ENCODE measurements at regions not wholly inside any gene's neighbourhood (a gene's known extent, or its start where the extent isn't known, plus 50 kb on each side); places are given as distances from the start of the nearest gene placed in this dataset.

DNA sequence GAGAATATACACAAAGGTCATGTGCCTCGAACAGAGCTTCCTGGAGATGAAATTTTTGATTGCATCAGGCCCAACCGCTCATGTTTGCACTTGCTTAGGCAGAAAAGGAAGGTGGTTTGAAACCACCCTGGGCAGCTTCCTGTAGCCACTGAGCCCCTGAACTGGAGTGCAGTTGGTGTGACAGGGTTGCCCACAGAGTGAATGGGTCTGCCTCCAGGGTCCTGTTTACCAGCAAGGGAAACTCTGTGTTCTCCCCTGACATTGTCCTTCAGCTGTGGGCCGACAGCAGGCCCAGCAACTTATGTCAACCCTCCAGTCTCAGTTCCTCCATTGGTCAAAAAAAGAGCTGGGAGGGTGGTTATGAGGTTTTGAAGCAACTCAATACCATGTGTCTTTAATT is 289.6 kb downstream of the KIF4B start:
- H3K27ac ChIP-seq: no peak overlapping the region
- intact Hi-C loops (cut with DNase I): no loop called here

DNA sequence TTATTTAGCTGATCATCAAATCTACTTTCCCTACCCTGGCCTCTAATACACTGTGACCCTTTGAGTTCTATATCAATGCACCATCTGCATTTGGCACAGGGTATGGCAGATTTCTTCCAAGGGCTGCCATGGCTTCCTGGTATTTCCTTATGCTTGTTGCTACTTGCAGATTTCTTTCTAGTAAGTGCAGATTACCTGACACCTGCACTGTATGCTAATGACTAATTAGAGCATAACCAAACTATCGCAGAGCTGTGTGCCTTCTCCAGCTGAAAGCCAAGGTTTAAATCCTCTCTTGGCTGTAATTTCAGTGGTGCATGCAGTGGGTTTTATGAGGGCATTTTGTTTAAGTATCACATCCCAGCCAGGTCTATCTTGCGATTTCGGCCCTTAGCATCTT is 293.7 kb downstream of the KIF4B start:
- WGBS, 2 donors: 91 to 93% methylated on average over 3 of the region's 3 CpGs

More for the DNA sequence above, 289.6 kb downstream of the KIF4B start:
- TF ChIP-seq, protein P1, sequence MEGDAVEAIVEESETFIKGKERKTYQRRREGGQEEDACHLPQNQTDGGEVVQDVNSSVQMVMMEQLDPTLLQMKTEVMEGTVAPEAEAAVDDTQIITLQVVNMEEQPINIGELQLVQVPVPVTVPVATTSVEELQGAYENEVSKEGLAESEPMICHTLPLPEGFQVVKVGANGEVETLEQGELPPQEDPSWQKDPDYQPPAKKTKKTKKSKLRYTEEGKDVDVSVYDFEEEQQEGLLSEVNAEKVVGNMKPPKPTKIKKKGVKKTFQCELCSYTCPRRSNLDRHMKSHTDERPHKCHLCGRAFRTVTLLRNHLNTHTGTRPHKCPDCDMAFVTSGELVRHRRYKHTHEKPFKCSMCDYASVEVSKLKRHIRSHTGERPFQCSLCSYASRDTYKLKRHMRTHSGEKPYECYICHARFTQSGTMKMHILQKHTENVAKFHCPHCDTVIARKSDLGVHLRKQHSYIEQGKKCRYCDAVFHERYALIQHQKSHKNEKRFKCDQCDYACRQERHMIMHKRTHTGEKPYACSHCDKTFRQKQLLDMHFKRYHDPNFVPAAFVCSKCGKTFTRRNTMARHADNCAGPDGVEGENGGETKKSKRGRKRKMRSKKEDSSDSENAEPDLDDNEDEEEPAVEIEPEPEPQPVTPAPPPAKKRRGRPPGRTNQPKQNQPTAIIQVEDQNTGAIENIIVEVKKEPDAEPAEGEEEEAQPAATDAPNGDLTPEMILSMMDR (IDR thresholded peaks at IDR 0.05): no peak
- TF ChIP-seq POLR2A (IDR thresholded peaks at IDR 0.05): no peak
- H3K4me1 ChIP-seq: peaks cover 12% of the 10 kb centered on the region in 2 donors
- H3K36me3 ChIP-seq: no peaks in the 10 kb centered on the region
- no peaks in the 10 kb centered on the region for H3K9me3 ChIP-seq
- WGBS, 2 donors: 48 to 67% methylated on average over 3 of the region's 3 CpGs
- DNase-seq: no peak
- H3K4me3 ChIP-seq (replicated peaks in 1 of 3): no peak overlapping the region
- H3K27me3 ChIP-seq: no peaks in the 10 kb centered on the region

DNA sequence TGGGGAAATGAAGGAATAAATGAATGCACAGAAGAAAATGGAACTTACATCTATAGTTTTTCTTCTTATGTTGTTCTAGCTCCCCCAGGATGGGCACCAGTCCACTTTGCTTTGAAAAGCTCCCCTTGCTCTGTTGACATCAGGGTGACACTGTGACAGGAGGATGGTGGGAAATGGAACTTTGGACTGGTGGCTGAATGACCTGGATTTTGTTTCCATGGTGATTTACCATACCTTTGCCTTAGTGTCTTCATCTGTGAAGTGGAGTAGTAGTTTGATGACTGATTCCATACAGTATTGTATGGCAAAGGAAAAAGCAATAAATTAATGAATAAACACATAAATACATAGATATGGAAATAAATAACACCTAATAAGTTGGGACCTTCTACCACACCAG is 294.7 kb downstream of the KIF4B start:
- H3K9me3 ChIP-seq: no peaks in the 10 kb centered on the region

More for the DNA sequence above, 293.7 kb downstream of the KIF4B start:
- TF ChIP-seq POLR2A (IDR thresholded peaks at IDR 0.05): no peak
- TF ChIP-seq, protein P1 (IDR thresholded peaks at IDR 0.05): no peak
- Histone ChIP-seq H3K27ac (no peak overlapping the region), H3K4me3 (replicated peaks in 1 of 3) (no peak overlapping the region), H3K9me3 (no peaks in the 10 kb centered on the region), H3K36me3 (no peaks in the 10 kb centered on the region), H3K27me3 (no peaks in the 10 kb centered on the region), H3K4me1 (no peaks in the 10 kb centered on the region)
- intact Hi-C loops (cut with DNase I): no loop called here
- DNase-seq: no peak

DNA sequence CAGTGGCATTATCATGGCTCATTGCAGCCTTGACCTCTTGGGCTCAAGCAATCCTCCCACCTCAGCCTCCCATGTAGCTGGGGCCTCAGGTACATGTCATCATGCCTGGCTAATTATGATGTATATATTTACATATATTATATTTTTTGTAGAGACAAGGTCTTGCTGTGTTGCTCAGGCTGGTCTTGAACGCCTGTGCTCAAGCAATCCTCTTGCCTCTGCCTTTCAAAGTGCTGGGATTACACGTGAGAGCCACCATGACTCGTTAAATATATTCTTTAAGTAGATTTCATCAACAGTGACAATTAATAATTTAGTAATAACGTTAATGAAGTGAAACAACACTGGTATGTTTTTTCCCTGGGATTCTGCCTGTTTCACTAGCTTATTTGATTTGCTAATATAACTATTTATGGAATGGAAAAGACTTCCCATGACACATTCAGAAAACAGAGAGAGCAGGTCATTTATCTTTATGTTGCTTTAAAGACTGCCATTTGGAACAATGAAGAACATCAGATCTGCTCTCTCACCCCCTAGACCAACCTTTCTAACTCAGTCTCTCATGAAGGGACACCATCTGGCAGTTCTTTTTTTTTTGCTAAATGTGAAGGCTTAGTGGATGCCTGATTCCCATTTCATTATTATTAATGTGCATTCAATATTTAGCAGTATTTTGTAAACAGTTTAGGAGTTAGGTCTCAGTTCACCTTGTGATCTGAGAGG is 295.6 kb downstream of the KIF4B start:
- intact Hi-C loops (cut with DNase I): no loop called here

More for the DNA sequence above, 294.7 kb downstream of the KIF4B start:
- no peaks in the 10 kb centered on the region for H3K27me3 ChIP-seq
- no peaks in the 10 kb centered on the region for H3K36me3 ChIP-seq
- no peak for DNase-seq
- H3K4me3 ChIP-seq (replicated peaks in 1 of 3): no peak overlapping the region
- intact Hi-C loops (cut with DNase I): no loop called here
- H3K4me1 ChIP-seq: no peaks in the 10 kb centered on the region
- TF ChIP-seq, protein P1 (IDR thresholded peaks at IDR 0.05): no peak
- no peak for TF ChIP-seq POLR2A (IDR thresholded peaks at IDR 0.05)
- no peak overlapping the region for H3K27ac ChIP-seq

DNA sequence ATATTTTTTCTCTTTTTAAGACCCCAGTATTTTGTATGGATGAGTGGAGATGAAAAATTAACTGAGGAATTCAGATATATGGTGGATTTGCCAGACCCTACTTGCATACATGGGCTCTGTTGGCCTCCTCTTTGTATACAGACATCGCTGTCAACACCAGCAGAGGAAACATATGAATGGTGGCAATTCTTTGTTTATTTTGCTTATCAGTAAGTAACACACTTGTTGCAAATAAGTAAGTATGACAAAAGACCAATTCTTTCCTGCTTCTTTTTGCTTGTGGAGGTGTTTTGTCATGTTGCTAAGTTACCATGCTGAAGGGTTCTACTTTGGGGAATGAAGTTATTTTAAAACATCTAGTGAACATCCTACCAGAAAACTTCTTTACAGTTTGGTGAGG is 298.2 kb downstream of the KIF4B start:
- WGBS, 2 donors: 65 to 70% methylated on average over 1 of the region's 1 CpG
- no peak overlapping the region for H3K4me3 ChIP-seq (replicated peaks in 1 of 3)
- no peak for DNase-seq
- no peak overlapping the region for H3K27ac ChIP-seq
- intact Hi-C loops (cut with DNase I): no loop called here
- no peaks in the 10 kb centered on the region for H3K4me1 ChIP-seq
- H3K27me3 ChIP-seq: no peaks in the 10 kb centered on the region
- H3K36me3 ChIP-seq: no peaks in the 10 kb centered on the region
- H3K9me3 ChIP-seq: no peaks in the 10 kb centered on the region
- TF ChIP-seq, protein P1 (IDR thresholded peaks at IDR 0.05): no peak
- TF ChIP-seq POLR2A (IDR thresholded peaks at IDR 0.05): no peak

More for the DNA sequence above, 295.6 kb downstream of the KIF4B start:
- Histone ChIP-seq H3K27me3 (no peaks in the 10 kb centered on the region), H3K4me1 (no peaks in the 10 kb centered on the region), H3K9me3 (no peaks in the 10 kb centered on the region), H3K27ac (no peak overlapping the region), H3K4me3 (replicated peaks in 1 of 3) (no peak overlapping the region), H3K36me3 (no peaks in the 10 kb centered on the region)
- TF ChIP-seq POLR2A (IDR thresholded peaks at IDR 0.05): no peak
- DNase-seq: no peak
- WGBS, 2 donors: 74 to 84% methylated on average over 4 of the region's 4 CpGs
